Uterus (tissue), 3 donors: ENCODE measurements at regions not wholly inside any gene's neighbourhood (a gene's known extent, or its start where the extent isn't known, plus 50 kb on each side); places are given as distances from the start of the nearest gene placed in this dataset.

Source experiments
- DNase-seq, 2 donors: peaks; one replicate each; pipeline ENCODE4 v3.0.0-alpha.2; 2019 to 2020
- H3K27ac ChIP-seq, 2 donors: fragments of 200-600 bp; sonication (generic); 1 replicate in 1 of 2; 2 replicates in 1 of 2; pipeline ENCODE4 v1.5.1; 2016 to 2018
- H3K27me3 ChIP-seq, 2 donors: fragments of 200-600 bp; sonication (generic); one replicate each; pipeline ENCODE4 v1.5.1; 2018 to 2019; ENCODE audit warnings: control low read depth in 1 of 2
- H3K36me3 ChIP-seq, 2 donors: fragments of 200-600 bp; sonication (generic); one replicate each; pipeline ENCODE4 v1.5.1; 2019; ENCODE audit warnings: control low read depth in 1 of 2
- H3K4me1 ChIP-seq, 2 donors: fragments of 200-600 bp; sonication (generic); one replicate each; pipeline ENCODE4 v1.5.1; 2018 to 2019; ENCODE audit warnings: control low read depth in 1 of 2
- H3K4me3 ChIP-seq, 2 donors: fragments of 200-600 bp; sonication (generic); 1 replicate in 1 of 2; 2 replicates in 1 of 2; pipeline ENCODE4 v1.5.1; 2018 to 2019; ENCODE audit warnings: mild to moderate bottlenecking in 1 of 2
- H3K9me3 ChIP-seq, 2 donors: fragments of 200-600 bp; sonication (generic); one replicate each; pipeline ENCODE4 v1.5.1; 2019; ENCODE audit warnings: control low read depth in 1 of 2
- CTCF ChIP-seq, 4 experiments: fragments of 200-600 bp in 2 of 4; fragments of 450-650 bp in 2 of 4; sonication (generic) in 2 of 4; IDR thresholded peaks; one replicate each; pipeline ENCODE4 v1.5.1; 2016 to 2019; ENCODE audit warnings: antibody characterized with exemption in 4 of 4, mild to moderate bottlenecking in 2 of 4, moderate library complexity in 1 of 4
- POLR2A ChIP-seq, 2 donors: fragments of 450-650 bp; IDR thresholded peaks; one replicate each; pipeline ENCODE4 v1.6.1; 2016; ENCODE audit warnings: antibody characterized with exemption in 2 of 2, mild to moderate bottlenecking in 1 of 2, moderate library complexity in 1 of 2
- intact Hi-C: fragments of 100-400 bp; cut with DNase I; formaldehyde crosslinking; loops from one replicate; pipeline ENCODE4 v1.15.1; 2023; ENCODE audit warnings: low total_unique reads
- donor health status: DM: yes; HTN: yes; CAD: no.

GRCh38 chr5:117010574-117010973 lies 436.0 kb upstream of the SEMA6A start:
- no peak overlapping the region for H3K27ac ChIP-seq
- intact Hi-C loops, result no loop called here
- H3K4me1 ChIP-seq, result no peaks in the 10 kb centered on the region
- H3K27me3 ChIP-seq, result no peaks in the 10 kb centered on the region
- H3K4me3 ChIP-seq, result no peak overlapping the region
- DNase-seq, result no peak
- H3K36me3 ChIP-seq, result no peaks in the 10 kb centered on the region
- H3K9me3 ChIP-seq, result no peaks in the 10 kb centered on the region
- no peak for TF ChIP-seq POLR2A (IDR thresholded peaks at IDR 0.05)
- no peak for TF ChIP-seq CTCF (IDR thresholded peaks at IDR 0.05)

GRCh38 chr5:116998024-116998423 lies 423.4 kb upstream of the SEMA6A start:
- intact Hi-C loops, result no loop called here
- no peaks in the 10 kb centered on the region for H3K27me3 ChIP-seq
- TF ChIP-seq POLR2A (IDR thresholded peaks at IDR 0.05), result no peak
- no peak for TF ChIP-seq CTCF (IDR thresholded peaks at IDR 0.05)

DNA sequence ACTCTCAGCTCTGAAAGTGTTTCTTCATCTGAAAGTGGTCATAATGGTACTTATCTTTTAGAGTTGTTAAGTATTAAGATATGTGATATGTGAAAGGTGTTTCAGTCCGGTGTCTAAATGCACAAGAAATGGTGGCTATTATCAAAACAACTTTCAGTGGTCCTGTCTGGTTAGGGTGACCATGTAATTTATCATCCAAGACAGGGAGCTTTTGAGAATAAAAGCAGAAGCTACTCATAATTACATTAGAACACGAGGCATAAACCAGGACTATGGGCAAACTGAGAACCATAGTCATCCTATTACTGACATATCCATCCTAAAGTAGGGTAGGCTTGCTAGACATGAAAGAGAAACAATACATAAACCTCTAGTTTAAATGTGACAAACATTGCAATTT lies 418.1 kb upstream of the SEMA6A start:
- H3K4me1 ChIP-seq, result no peaks in the 10 kb centered on the region

More at GRCh38 chr5:116998024-116998423, 423.4 kb upstream of the SEMA6A start:
- H3K27ac ChIP-seq, result no peak overlapping the region
- no peaks in the 10 kb centered on the region for H3K36me3 ChIP-seq
- no peaks in the 10 kb centered on the region for H3K4me1 ChIP-seq
- H3K4me3 ChIP-seq, result no peak overlapping the region
- H3K9me3 ChIP-seq, result no peaks in the 10 kb centered on the region
- DNase-seq, result no peak

GRCh38 chr5:116989995-116990394 lies 415.4 kb upstream of the SEMA6A start:
- Histone ChIP-seq H3K27me3 (no peaks in the 10 kb centered on the region), H3K36me3 (no peaks in the 10 kb centered on the region), H3K9me3 (no peaks in the 10 kb centered on the region), H3K4me1 (no peaks in the 10 kb centered on the region), H3K4me3 (no peak overlapping the region), H3K27ac (no peak overlapping the region)
- TF ChIP-seq CTCF (IDR thresholded peaks at IDR 0.05) (no peak), POLR2A (IDR thresholded peaks at IDR 0.05) (no peak)
- no peak for DNase-seq
- intact Hi-C loops, result no loop called here

More for the DNA sequence above, 418.1 kb upstream of the SEMA6A start:
- Histone ChIP-seq H3K27ac (no peak overlapping the region), H3K27me3 (no peaks in the 10 kb centered on the region), H3K9me3 (no peaks in the 10 kb centered on the region), H3K4me3 (no peak overlapping the region), H3K36me3 (no peaks in the 10 kb centered on the region)
- TF ChIP-seq POLR2A (IDR thresholded peaks at IDR 0.05), result no peak
- no peak for TF ChIP-seq CTCF (IDR thresholded peaks at IDR 0.05)
- DNase-seq, result no peak
- intact Hi-C loops, result no loop called here

DNA sequence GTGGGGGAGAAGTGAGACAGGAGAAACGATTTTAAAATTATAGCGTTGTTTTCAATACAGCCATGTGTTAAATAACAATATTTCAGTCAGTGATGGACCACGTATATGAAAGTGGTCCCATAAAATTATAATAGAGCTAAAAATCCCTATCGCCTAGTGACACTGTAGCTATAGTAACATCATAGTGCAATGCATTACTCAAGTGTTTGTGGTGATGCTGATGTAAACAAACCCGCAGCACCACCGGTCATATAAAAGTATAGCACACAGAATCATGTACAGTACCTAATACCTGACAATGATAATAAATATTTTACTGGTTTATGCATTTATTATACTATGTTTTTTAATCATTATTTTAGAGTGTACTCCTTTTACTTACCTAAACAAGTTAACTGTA lies 407.4 kb upstream of the SEMA6A start:
- TF ChIP-seq POLR2A (IDR thresholded peaks at IDR 0.05), result no peak
- TF ChIP-seq CTCF (IDR thresholded peaks at IDR 0.05), result no peak
- no peak overlapping the region for H3K4me3 ChIP-seq
- DNase-seq, result no peak
- H3K27ac ChIP-seq, result no peak overlapping the region
- H3K4me1 ChIP-seq, result no peaks in the 10 kb centered on the region
- intact Hi-C loops, result no loop called here
- H3K36me3 ChIP-seq, result no peaks in the 10 kb centered on the region
- H3K27me3 ChIP-seq, result no peaks in the 10 kb centered on the region
- H3K9me3 ChIP-seq, result no peaks in the 10 kb centered on the region
